SK-N-SH (cell line): ENCODE measurements at regions not wholly inside any gene's neighbourhood (a gene's known extent, or its start where the extent isn't known, plus 50 kb on each side); places are given as distances from the start of the nearest gene placed in this dataset.

ENCODE experiments used
- MEF2A ChIP-seq: IDR thresholded peaks from 2 replicates; pipeline ENCODE4 v1.4.0; 2012; ENCODE audit warnings: low read depth, borderline replicate concordance
- MXI1 ChIP-seq: IDR thresholded peaks from 2 replicates; pipeline ENCODE4 v1.6.1; 2012; ENCODE audit warnings: mild to moderate bottlenecking, low read depth, low read length, improper control_type of control experiment
- PBX3 ChIP-seq: IDR thresholded peaks from 2 replicates; pipeline ENCODE4; 2012
- RAD21 ChIP-seq: IDR thresholded peaks from 2 replicates; pipeline ENCODE4 v1.6.1; 2012; ENCODE audit warnings: mild to moderate bottlenecking, low read length
- REST ChIP-seq: IDR thresholded peaks from 2 replicates; pipeline ENCODE4 v1.6.1; 2012; ENCODE audit warnings: mild to moderate bottlenecking, low read depth, low read length, moderate library complexity
- USF1 ChIP-seq: IDR thresholded peaks from 2 replicates; pipeline ENCODE4 v1.4.0; 2012; ENCODE audit warnings: low read depth, borderline replicate concordance
- YY1 ChIP-seq: IDR thresholded peaks from 2 replicates; pipeline ENCODE4 v1.4.0; 2012; ENCODE audit warnings: low read depth, mild to moderate bottlenecking

- no peak for TF ChIP-seq REST
- TF ChIP-seq MEF2A: no peak
- no peak for TF ChIP-seq RAD21
- TF ChIP-seq PBX3: no peak
- TF ChIP-seq USF1: no peak
- TF ChIP-seq YY1: no peak
- no peak for TF ChIP-seq MXI1
These were observed 944.8 kb upstream of the CITED2 start for GRCh38 chr6:140319209-140319608.
